LHCN-M2 (cell line): ENCODE measurements at regions not wholly inside any gene's neighbourhood (a gene's known extent, or its start where the extent isn't known, plus 50 kb on each side); places are given as distances from the start of the nearest gene placed in this dataset.

ENCODE experiments used
- DNase-seq: peaks from one replicate; pipeline ENCODE4 v3.0.0-alpha.2; 2012; ENCODE audit warnings: low read depth

GRCh38 chr10:78952686-78953085 lies 116.1 kb upstream of the ZMIZ1 start:
- DNase-seq, result peak; percentile 50

- DNase-seq, result peak; percentile 78
These were observed 115.5 kb upstream of the ZMIZ1 start for GRCh38 chr10:78953113-78953798.

GRCh38 chr10:78953799-78954297 lies 114.9 kb upstream of the ZMIZ1 start:
- no peak for DNase-seq

GRCh38 chr10:78954689-78955088 lies 114.1 kb upstream of the ZMIZ1 start:
- DNase-seq, result no peak

GRCh38 chr10:78955206-78955605 lies 113.6 kb upstream of the ZMIZ1 start:
- peak; percentile 31 for DNase-seq

- no peak for DNase-seq
These were observed 112.4 kb upstream of the ZMIZ1 start for GRCh38 chr10:78956391-78956790.

- DNase-seq, result no peak
These were observed 111.2 kb upstream of the ZMIZ1 start for GRCh38 chr10:78957471-78958039.

- DNase-seq, result no peak
These were observed 109.4 kb upstream of the ZMIZ1 start for GRCh38 chr10:78959217-78959923.

GRCh38 chr10:78959924-78960285 lies 108.9 kb upstream of the ZMIZ1 start:
- DNase-seq, result no peak

- DNase-seq, result peak; percentile 83
These were observed 108.4 kb upstream of the ZMIZ1 start for GRCh38 chr10:78960316-78960800.

GRCh38 chr10:78961760-78962159 lies 107.0 kb upstream of the ZMIZ1 start:
- DNase-seq, result no peak

GRCh38 chr10:78963074-78964034 lies 105.4 kb upstream of the ZMIZ1 start:
- DNase-seq, result no peak

- no peak for DNase-seq
These were observed 104.4 kb upstream of the ZMIZ1 start for GRCh38 chr10:78964274-78964951.

- DNase-seq, result peak; percentile 68
These were observed 103.7 kb upstream of the ZMIZ1 start for GRCh38 chr10:78964952-78965633.

GRCh38 chr10:78966182-78966787 lies 102.5 kb upstream of the ZMIZ1 start:
- DNase-seq, result no peak

- no peak for DNase-seq
These were observed 101.8 kb upstream of the ZMIZ1 start for GRCh38 chr10:78966844-78967488.

- DNase-seq, result no peak
These were observed 100.3 kb upstream of the ZMIZ1 start for GRCh38 chr10:78968300-78968942.

GRCh38 chr10:78968943-78969342 lies 99.8 kb upstream of the ZMIZ1 start:
- DNase-seq, result no peak

- no peak for DNase-seq
These were observed 99.0 kb upstream of the ZMIZ1 start for GRCh38 chr10:78969719-78970118.
